OCI-LY7 (cell line): ENCODE measurements at regions not wholly inside any gene's neighbourhood (a gene's known extent, or its start where the extent isn't known, plus 50 kb on each side); places are given as distances from the start of the nearest gene placed in this dataset.

Experiments used
- BruUV-seq: library from RNA; stranded (reverse); fragments of 400-500 nt; replicated peaks from 2 replicates; lab custom pipeline; 2021; lab: Mats Ljungman, UMichigan
- CTCF ChIA-PET: fragments of 300-600 bp; sonication (Branson Sonifier 250); formaldehyde crosslinking; loops from one replicate; lab custom pipeline; 2022; ENCODE audit warnings: antibody characterized with exemption; ENCODE audit not compliant: unreplicated experiment; lab: Charles Lee
- POLR2A ChIA-PET: fragments of 300-600 bp; sonication (Branson Sonifier 250); formaldehyde crosslinking; loops from one replicate; lab custom pipeline; 2022; ENCODE audit warnings: antibody characterized with exemption; lab: Charles Lee
- DNase-seq: peaks from one replicate; pipeline ENCODE4 v3.0.0-alpha.2; 2015; ENCODE audit warnings: low spot score
- H2AFZ ChIP-seq: fragments of 200-600 bp; sonication (generic), shearing (Covaris generic); 2 replicates; pipeline ENCODE4 v1.6.1; 2014; ENCODE audit warnings: mild to moderate bottlenecking, antibody characterized with exemption, low read length, moderate library complexity
- H3K27ac ChIP-seq: fragments of 200-600 bp; sonication (generic); 2 replicates; pipeline ENCODE4 v1.5.1; 2014; ENCODE audit warnings: mixed run types, low read depth, mild to moderate bottlenecking, moderate library complexity, low read length, inconsistent platforms; ENCODE audit not compliant: poor library complexity, severe bottlenecking
- H3K36me3 ChIP-seq: fragments of 200-600 bp; sonication (generic); 2 replicates; pipeline ENCODE4 v1.6.1; 2014; ENCODE audit warnings: mild to moderate bottlenecking, antibody characterized with exemption, low read length, moderate library complexity, mixed read lengths; ENCODE audit not compliant: insufficient read depth
- H3K4me1 ChIP-seq: fragments of 200-600 bp; sonication (generic); 2 replicates; pipeline ENCODE4 v1.5.1; 2014; ENCODE audit warnings: mild to moderate bottlenecking, low read length; ENCODE audit not compliant: insufficient read depth, poor library complexity, severe bottlenecking
- H3K4me2 ChIP-seq: fragments of 200-600 bp; sonication (generic); 2 replicates; pipeline ENCODE4 v1.6.1; 2014; ENCODE audit warnings: mild to moderate bottlenecking, low read length
- H3K4me3 ChIP-seq: fragments of 200-600 bp; sonication (generic); 2 replicates; pipeline ENCODE4 v1.5.1; 2014; ENCODE audit warnings: mild to moderate bottlenecking, low read depth, low read length; ENCODE audit not compliant: poor library complexity, severe bottlenecking
- H3K79me2 ChIP-seq: fragments of 200-600 bp; sonication (generic); 2 replicates; pipeline ENCODE4 v1.6.1; 2016; ENCODE audit warnings: low read depth, mild to moderate bottlenecking, low read length, moderate library complexity, mixed read lengths; ENCODE audit not compliant: insufficient read depth
- H3K9me2 ChIP-seq: fragments of 200-600 bp; sonication (generic); 2 replicates; pipeline ENCODE4 v1.6.1; 2016; ENCODE audit warnings: mild to moderate bottlenecking, low read length, mixed read lengths; ENCODE audit not compliant: insufficient read depth
- H3K9me3 ChIP-seq: fragments of 200-600 bp; sonication (generic); 2 replicates; pipeline ENCODE4 v1.6.1; 2014; ENCODE audit warnings: mild to moderate bottlenecking, mixed run types, low read length, mixed read lengths
- H4K20me1 ChIP-seq: fragments of 200-600 bp; sonication (generic); 2 replicates; pipeline ENCODE4 v1.6.1; 2014; ENCODE audit warnings: mild to moderate bottlenecking, antibody characterized with exemption, low read length, moderate library complexity, mixed read lengths; ENCODE audit not compliant: insufficient read depth
- CTCF ChIP-seq: fragments of 200-600 bp; sonication (generic); conservative IDR thresholded peaks from 2 replicates; pipeline ENCODE4 v1.5.1; 2014; ENCODE audit warnings: mild to moderate bottlenecking, antibody characterized with exemption, low read length, moderate library complexity, mixed read lengths
- EZH2phosphoT487 ChIP-seq: fragments of 200-600 bp; sonication (generic); IDR thresholded peaks from 2 replicates; pipeline ENCODE4 v1.6.1; 2018; ENCODE audit warnings: low read depth, borderline replicate concordance, mild to moderate bottlenecking, mixed run types, antibody characterized with exemption, low read length, moderate library complexity, mixed read lengths
- intact Hi-C: fragments of 100-400 bp; cut with micrococcal nuclease; formaldehyde crosslinking; loops from one replicate; pipeline ENCODE4 v1.10.0; 2022; ENCODE audit not compliant: unreplicated experiment

- Histone ChIP-seq H3K4me3 (no peak overlapping the region), H3K27ac (no peak overlapping the region), H3K4me1 (no peaks in the 10 kb centered on the region), H3K36me3 (no peaks in the 10 kb centered on the region), H2AFZ (no peak overlapping the region), H3K4me2 (no peak overlapping the region), H4K20me1 (no peaks in the 10 kb centered on the region), H3K9me3 (no peaks in the 10 kb centered on the region), H3K9me2 (no peaks in the 10 kb centered on the region), H3K79me2 (no peaks in the 10 kb centered on the region)
- ChIA-PET CTCF (no interaction called here), POLR2A (interaction anchor here (0.6 kb wide), 1 partner anchor 618 kb away, joined by 4 read pairs; no protein-coding TSS in a partner anchor)
- BruUV-seq, result no TSS peak
- no peak for TF ChIP-seq EZH2phosphoT487
- TF ChIP-seq CTCF, result no peak
- intact Hi-C loops, result no loop called here
- no peak for DNase-seq
Observed at GRCh38 chr22:48376428-48376827, 1451.2 kb downstream of the BRD1 start.

DNA sequence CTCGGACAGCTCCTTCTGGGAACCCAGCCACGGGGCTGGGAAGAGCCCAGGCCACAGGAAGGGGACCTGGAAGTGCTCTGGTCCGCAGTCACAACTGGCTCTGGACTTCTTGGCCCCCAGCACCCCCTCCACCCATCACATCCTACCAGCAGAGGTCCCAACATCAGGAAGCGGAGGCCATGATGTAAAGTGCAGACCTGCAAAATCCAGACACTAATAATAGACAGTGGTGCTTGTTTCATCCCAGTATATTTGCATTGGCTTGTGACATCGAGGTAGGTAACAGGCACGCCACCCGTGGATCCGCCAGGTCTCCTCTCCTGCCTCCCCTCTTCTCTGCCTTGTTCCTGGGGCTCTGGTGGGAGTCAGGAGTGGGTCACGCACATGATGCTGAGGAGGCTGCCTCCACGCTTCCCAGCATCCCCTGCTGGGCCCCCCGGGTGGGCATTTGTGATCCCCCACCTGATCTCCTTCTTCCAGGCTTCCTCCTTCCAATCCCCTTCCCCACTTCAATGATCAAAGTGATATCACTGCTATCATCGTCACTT, 1454.0 kb downstream of the BRD1 start:
- no peak for TF ChIP-seq CTCF
- TF ChIP-seq EZH2phosphoT487, result no peak
- no peak overlapping the region for H3K4me2 ChIP-seq
- intact Hi-C loops, result no loop called here
- ChIA-PET CTCF (no interaction called here), POLR2A (no interaction called here)
- DNase-seq, result no peak
- H3K79me2 ChIP-seq, result no peaks in the 10 kb centered on the region
- no TSS peak for BruUV-seq
- H4K20me1 ChIP-seq, result no peaks in the 10 kb centered on the region
- H3K4me3 ChIP-seq, result no peak overlapping the region
- H3K9me3 ChIP-seq, result no peaks in the 10 kb centered on the region
- H2AFZ ChIP-seq, result no peak overlapping the region
- H3K9me2 ChIP-seq, result no peaks in the 10 kb centered on the region
- H3K4me1 ChIP-seq, result no peaks in the 10 kb centered on the region
- no peaks in the 10 kb centered on the region for H3K36me3 ChIP-seq
- no peak overlapping the region for H3K27ac ChIP-seq

GRCh38 chr22:48372390-48372789, 1455.3 kb downstream of the BRD1 start:
- Histone ChIP-seq H2AFZ (no peak overlapping the region), H3K4me1 (no peaks in the 10 kb centered on the region), H3K9me3 (no peaks in the 10 kb centered on the region), H3K4me2 (no peak overlapping the region), H3K36me3 (no peaks in the 10 kb centered on the region), H3K79me2 (no peaks in the 10 kb centered on the region), H3K4me3 (no peak overlapping the region), H4K20me1 (no peaks in the 10 kb centered on the region), H3K27ac (no peak overlapping the region), H3K9me2 (no peaks in the 10 kb centered on the region)
- BruUV-seq, result no TSS peak
- no peak for TF ChIP-seq CTCF
- TF ChIP-seq EZH2phosphoT487, result no peak
- ChIA-PET CTCF (interaction anchor here (0.6 kb wide), 1 partner anchor 875 kb away, joined by 3 read pairs; no protein-coding TSS in a partner anchor), POLR2A (no interaction called here)
- DNase-seq, result no peak
- intact Hi-C loops, result no loop called here
